Adrenal gland (tissue), 5 donors: ENCODE measurements at regions not wholly inside any gene's neighbourhood (a gene's known extent, or its start where the extent isn't known, plus 50 kb on each side); places are given as distances from the start of the nearest gene placed in this dataset.

ENCODE experiments used
- POLR2A ChIP-seq, 2 donors: fragments of 450-650 bp; IDR thresholded peaks; one replicate each; pipeline ENCODE4 v1.6.1; 2017; ENCODE audit warnings: antibody characterized with exemption in 2 of 2, mild to moderate bottlenecking in 2 of 2, moderate library complexity in 1 of 2
- TF ChIP-seq, protein P1 (sequence below), 6 experiments: fragments of 450-650 bp in 4 of 6; fragments of 200-600 bp in 2 of 6; sonication (generic) in 1 of 6; IDR thresholded peaks; 1 replicate in 5 of 6; 2 replicates in 1 of 6; pipeline versions ENCODE4 v1.5.1 to v1.8.0; 2016 to 2021; ENCODE audit warnings: antibody characterized with exemption in 6 of 6, mild to moderate bottlenecking in 2 of 6, moderate library complexity in 1 of 6
- donor health status: DM: no; HTN: no; CAD: no.

DNA sequence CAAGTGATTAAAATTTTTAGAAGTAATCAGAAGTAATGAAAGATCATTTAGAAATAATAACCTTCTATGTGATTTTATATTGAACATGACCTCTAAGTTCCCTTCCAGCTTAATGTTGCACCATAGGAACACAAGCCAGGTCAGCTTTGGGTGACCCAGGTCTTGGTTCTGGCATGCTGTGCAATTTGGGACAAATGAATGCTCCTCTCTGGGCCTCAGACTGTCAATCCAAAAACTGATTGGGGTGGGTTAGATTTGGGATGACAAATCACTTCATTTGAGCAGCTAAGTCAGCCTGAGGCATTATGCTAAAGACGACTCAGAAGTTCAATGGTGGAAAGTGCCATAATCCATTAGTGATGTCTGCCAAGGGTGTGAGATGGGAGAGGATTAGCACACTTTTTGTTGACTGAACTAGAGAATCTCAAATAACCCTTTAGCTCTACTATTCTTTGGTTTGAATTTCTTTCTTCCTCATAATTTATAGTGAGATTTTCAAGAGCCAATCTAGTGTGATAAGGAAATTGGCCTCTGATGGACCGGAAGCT, 60.7 kb upstream of the BOD1 start:
- TF ChIP-seq, protein P1, sequence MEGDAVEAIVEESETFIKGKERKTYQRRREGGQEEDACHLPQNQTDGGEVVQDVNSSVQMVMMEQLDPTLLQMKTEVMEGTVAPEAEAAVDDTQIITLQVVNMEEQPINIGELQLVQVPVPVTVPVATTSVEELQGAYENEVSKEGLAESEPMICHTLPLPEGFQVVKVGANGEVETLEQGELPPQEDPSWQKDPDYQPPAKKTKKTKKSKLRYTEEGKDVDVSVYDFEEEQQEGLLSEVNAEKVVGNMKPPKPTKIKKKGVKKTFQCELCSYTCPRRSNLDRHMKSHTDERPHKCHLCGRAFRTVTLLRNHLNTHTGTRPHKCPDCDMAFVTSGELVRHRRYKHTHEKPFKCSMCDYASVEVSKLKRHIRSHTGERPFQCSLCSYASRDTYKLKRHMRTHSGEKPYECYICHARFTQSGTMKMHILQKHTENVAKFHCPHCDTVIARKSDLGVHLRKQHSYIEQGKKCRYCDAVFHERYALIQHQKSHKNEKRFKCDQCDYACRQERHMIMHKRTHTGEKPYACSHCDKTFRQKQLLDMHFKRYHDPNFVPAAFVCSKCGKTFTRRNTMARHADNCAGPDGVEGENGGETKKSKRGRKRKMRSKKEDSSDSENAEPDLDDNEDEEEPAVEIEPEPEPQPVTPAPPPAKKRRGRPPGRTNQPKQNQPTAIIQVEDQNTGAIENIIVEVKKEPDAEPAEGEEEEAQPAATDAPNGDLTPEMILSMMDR (IDR thresholded peaks at IDR 0.05) = no peak
- no peak for TF ChIP-seq POLR2A (IDR thresholded peaks at IDR 0.05)
